ENCODE measurements at regions not wholly inside any gene's neighbourhood (a gene's known extent, or its start where the extent isn't known, plus 50 kb on each side); places are given as distances from the start of the nearest gene placed in this dataset.

DNA sequence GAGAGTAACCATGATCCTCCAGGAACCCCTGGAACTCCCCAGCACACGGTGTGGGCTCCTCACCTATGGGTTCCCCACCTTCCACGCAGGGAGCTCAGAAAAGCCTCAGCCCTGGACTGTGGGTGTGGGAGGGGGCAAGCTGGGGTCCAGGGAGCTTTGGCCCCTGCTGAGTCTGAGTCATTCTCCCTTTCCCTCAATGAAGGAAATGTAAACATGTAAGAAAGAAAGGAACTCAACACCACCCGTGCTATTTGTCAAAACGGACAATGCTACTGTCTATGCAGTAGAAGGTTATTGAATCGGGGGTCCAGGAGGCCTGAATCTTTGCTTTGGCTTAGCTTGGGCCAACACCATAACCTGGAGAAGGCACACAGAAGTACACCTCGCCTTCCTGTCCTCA is 222.8 kb downstream of the PMP22 start (continued):
- TF ChIP-seq, protein P1, sequence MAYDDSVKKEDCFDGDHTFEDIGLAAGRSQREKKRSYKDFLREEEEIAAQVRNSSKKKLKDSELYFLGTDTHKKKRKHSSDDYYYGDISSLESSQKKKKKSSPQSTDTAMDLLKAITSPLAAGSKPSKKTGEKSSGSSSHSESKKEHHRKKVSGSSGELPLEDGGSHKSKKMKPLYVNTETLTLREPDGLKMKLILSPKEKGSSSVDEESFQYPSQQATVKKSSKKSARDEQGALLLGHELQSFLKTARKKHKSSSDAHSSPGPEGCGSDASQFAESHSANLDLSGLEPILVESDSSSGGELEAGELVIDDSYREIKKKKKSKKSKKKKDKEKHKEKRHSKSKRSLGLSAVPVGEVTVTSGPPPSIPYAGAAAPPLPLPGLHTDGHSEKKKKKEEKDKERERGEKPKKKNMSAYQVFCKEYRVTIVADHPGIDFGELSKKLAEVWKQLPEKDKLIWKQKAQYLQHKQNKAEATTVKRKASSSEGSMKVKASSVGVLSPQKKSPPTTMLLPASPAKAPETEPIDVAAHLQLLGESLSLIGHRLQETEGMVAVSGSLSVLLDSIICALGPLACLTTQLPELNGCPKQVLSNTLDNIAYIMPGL (CRISPR knock-in tag; IDR thresholded peaks at IDR 0.05): no peak
- TF ChIP-seq MXD4 (CRISPR knock-in tag; IDR thresholded peaks at IDR 0.05; ENCODE audit: borderline replicate concordance) (no peak), JUN (CRISPR knock-in tag; IDR thresholded peaks at IDR 0.05) (no peak), ATF1 (CRISPR knock-in tag; IDR thresholded peaks at IDR 0.05) (no peak), NR1H2 (CRISPR knock-in tag; IDR thresholded peaks at IDR 0.05) (no peak), CBFB (CRISPR knock-in tag; IDR thresholded peaks at IDR 0.05; ENCODE audit: low read depth) (no peak), ZNF423 (CRISPR knock-in tag; IDR thresholded peaks at IDR 0.05) (no peak)
- TF ChIP-seq, protein P2, sequence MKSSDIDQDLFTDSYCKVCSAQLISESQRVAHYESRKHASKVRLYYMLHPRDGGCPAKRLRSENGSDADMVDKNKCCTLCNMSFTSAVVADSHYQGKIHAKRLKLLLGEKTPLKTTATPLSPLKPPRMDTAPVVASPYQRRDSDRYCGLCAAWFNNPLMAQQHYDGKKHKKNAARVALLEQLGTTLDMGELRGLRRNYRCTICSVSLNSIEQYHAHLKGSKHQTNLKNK (CRISPR knock-in tag; IDR thresholded peaks at IDR 0.05): no peak
- TF ChIP-seq, protein P3, sequence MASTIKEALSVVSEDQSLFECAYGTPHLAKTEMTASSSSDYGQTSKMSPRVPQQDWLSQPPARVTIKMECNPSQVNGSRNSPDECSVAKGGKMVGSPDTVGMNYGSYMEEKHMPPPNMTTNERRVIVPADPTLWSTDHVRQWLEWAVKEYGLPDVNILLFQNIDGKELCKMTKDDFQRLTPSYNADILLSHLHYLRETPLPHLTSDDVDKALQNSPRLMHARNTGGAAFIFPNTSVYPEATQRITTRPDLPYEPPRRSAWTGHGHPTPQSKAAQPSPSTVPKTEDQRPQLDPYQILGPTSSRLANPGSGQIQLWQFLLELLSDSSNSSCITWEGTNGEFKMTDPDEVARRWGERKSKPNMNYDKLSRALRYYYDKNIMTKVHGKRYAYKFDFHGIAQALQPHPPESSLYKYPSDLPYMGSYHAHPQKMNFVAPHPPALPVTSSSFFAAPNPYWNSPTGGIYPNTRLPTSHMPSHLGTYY (CRISPR knock-in tag; IDR thresholded peaks at IDR 0.05): no peak

DNA sequence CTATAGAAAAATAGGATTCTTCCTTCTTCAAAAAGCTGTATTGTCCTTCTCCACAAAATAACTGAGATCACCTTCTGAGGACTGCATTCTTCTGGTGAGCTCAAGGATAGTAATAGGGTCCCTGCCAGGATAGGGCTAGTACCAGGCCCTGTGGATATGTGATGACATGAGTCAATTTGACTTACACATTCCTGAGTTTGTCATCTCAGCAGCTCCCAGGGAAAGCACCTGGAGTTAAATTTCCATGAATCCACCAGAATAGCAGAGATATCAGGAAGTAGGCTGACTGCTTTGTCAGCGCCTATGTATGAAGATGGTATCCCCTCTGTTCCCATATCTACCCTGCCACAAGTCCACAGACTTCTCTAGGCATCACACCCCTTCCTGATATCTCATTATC is 225.8 kb downstream of the PMP22 start:
- DNase-seq (ENCODE audit: low spot score) (no peak), ATAC-seq (no peak)
- CTCF ChIA-PET: no interaction called here
- H3K27ac Mint-ChIP-seq: no peak overlapping the region
- H3K36me3 Mint-ChIP-seq: peaks cover 9% of the 10 kb centered on the region
- POLR2A ChIA-PET: no interaction called here
- H3K27me3 Mint-ChIP-seq (ENCODE audit: low read depth): no peaks in the 10 kb centered on the region; the same call in 1 of the 2 replicates
- peaks cover 59% of the 10 kb centered on the region for H3K4me1 Mint-ChIP-seq
- TF ChIP-seq NFE2L1 (CRISPR knock-in tag; IDR thresholded peaks at IDR 0.05): no peak
- TF ChIP-seq TCF7 (CRISPR knock-in tag; IDR thresholded peaks at IDR 0.05; ENCODE audit: low read depth): no peak
- H3K4me3 Mint-ChIP-seq: no peak overlapping the region
- peaks cover 5% of the 10 kb centered on the region; the same call in 1 of the 2 replicates for H3K9me3 Mint-ChIP-seq

DNA sequence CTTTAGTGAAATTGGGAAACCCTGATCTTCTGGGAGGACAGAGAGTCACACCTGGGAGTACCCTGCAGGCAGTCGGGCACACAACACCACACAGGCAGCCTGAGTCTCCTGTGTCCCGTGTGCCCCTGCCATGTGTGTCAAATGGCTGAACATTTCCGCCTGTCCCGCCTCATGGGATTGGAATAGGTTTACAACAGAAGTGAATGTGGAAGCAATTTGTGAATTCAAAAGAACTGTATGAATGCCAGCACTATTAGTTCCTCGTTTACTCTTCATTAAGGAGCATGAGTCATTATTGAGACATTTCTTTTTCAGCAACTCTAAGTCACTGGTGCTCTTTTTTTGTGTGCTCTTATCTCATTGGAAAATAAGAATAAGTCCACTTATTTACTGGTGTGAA is 226.5 kb downstream of the PMP22 start:
- ATAC-seq: no peak
- H3K27me3 Mint-ChIP-seq (ENCODE audit: low read depth): no peaks in the 10 kb centered on the region; the same call in 1 of the 2 replicates
- H3K4me3 Mint-ChIP-seq: no peak overlapping the region
- H3K27ac Mint-ChIP-seq: no peak overlapping the region
- TF ChIP-seq JAZF1 (CRISPR knock-in tag; IDR thresholded peaks at IDR 0.05) (no peak), ETV6 (CRISPR knock-in tag; IDR thresholded peaks at IDR 0.05) (no peak), PRRX2 (CRISPR knock-in tag; IDR thresholded peaks at IDR 0.05) (no peak), CREB1 (CRISPR knock-in tag; IDR thresholded peaks at IDR 0.05) (no peak), NR1H2 (CRISPR knock-in tag; IDR thresholded peaks at IDR 0.05) (no peak)
- TF ChIP-seq, protein P4, sequence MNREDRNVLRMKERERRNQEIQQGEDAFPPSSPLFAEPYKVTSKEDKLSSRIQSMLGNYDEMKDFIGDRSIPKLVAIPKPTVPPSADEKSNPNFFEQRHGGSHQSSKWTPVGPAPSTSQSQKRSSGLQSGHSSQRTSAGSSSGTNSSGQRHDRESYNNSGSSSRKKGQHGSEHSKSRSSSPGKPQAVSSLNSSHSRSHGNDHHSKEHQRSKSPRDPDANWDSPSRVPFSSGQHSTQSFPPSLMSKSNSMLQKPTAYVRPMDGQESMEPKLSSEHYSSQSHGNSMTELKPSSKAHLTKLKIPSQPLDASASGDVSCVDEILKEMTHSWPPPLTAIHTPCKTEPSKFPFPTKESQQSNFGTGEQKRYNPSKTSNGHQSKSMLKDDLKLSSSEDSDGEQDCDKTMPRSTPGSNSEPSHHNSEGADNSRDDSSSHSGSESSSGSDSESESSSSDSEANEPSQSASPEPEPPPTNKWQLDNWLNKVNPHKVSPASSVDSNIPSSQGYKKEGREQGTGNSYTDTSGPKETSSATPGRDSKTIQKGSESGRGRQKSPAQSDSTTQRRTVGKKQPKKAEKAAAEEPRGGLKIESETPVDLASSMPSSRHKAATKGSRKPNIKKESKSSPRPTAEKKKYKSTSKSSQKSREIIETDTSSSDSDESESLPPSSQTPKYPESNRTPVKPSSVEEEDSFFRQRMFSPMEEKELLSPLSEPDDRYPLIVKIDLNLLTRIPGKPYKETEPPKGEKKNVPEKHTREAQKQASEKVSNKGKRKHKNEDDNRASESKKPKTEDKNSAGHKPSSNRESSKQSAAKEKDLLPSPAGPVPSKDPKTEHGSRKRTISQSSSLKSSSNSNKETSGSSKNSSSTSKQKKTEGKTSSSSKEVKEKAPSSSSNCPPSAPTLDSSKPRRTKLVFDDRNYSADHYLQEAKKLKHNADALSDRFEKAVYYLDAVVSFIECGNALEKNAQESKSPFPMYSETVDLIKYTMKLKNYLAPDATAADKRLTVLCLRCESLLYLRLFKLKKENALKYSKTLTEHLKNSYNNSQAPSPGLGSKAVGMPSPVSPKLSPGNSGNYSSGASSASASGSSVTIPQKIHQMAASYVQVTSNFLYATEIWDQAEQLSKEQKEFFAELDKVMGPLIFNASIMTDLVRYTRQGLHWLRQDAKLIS (CRISPR knock-in tag; IDR thresholded peaks at IDR 0.05; ENCODE audit: borderline replicate concordance): no peak
- TF ChIP-seq, protein P5, sequence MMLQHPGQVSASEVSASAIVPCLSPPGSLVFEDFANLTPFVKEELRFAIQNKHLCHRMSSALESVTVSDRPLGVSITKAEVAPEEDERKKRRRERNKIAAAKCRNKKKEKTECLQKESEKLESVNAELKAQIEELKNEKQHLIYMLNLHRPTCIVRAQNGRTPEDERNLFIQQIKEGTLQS (CRISPR knock-in tag; conservative IDR thresholded peaks at IDR 0.05): no peak
- TF ChIP-seq, protein P6, sequence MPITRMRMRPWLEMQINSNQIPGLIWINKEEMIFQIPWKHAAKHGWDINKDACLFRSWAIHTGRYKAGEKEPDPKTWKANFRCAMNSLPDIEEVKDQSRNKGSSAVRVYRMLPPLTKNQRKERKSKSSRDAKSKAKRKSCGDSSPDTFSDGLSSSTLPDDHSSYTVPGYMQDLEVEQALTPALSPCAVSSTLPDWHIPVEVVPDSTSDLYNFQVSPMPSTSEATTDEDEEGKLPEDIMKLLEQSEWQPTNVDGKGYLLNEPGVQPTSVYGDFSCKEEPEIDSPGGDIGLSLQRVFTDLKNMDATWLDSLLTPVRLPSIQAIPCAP (CRISPR knock-in tag; IDR thresholded peaks at IDR 0.05): no peak
- TF ChIP-seq, protein P7, sequence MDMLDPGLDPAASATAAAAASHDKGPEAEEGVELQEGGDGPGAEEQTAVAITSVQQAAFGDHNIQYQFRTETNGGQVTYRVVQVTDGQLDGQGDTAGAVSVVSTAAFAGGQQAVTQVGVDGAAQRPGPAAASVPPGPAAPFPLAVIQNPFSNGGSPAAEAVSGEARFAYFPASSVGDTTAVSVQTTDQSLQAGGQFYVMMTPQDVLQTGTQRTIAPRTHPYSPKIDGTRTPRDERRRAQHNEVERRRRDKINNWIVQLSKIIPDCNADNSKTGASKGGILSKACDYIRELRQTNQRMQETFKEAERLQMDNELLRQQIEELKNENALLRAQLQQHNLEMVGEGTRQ (CRISPR knock-in tag; IDR thresholded peaks at IDR 0.05): no peak
- no peak for DNase-seq (ENCODE audit: low spot score)
- peaks cover 9% of the 10 kb centered on the region for H3K36me3 Mint-ChIP-seq
- H3K9me3 Mint-ChIP-seq: peaks cover 5% of the 10 kb centered on the region; the same call in 1 of the 2 replicates
- peaks cover 63% of the 10 kb centered on the region for H3K4me1 Mint-ChIP-seq
- ChIA-PET POLR2A (no interaction called here), CTCF (interaction anchor here (1.0 to 2.7 kb wide), 2 partner anchors 10 to 133 kb away, joined by 3 to 22 read pairs; no protein-coding TSS in a partner anchor)

Measured in WTC11 (cell line).